ENCODE measurements at regions not wholly inside any gene's neighbourhood (a gene's known extent, or its start where the extent isn't known, plus 50 kb on each side); places are given as distances from the start of the nearest gene placed in this dataset.

GRCh38 chr1:116242741-116243140, 130.3 kb upstream of the ATP1A1 start:
- Histone ChIP-seq H3K79me2 (ENCODE audit: insufficient read depth, low read length) (no peaks in the 10 kb centered on the region), H2AFZ (ENCODE audit: low read length) (no peak overlapping the region), H3K9me3 (ENCODE audit: low read length) (no peaks in the 10 kb centered on the region), H3K27ac (ENCODE audit: extremely low read length, insufficient read depth, low read length) (no peak overlapping the region), H3K9ac (ENCODE audit: insufficient read depth, low read depth, low read length) (no peak overlapping the region), H3K36me3 (replicated peaks in 1 of 2; ENCODE audit: control insufficient read depth in 1 of 2, insufficient read depth in 2 of 2, low read length in 2 of 2) (no peaks in the 10 kb centered on the region), H3K27me3 (ENCODE audit: control insufficient read depth in 1 of 2, insufficient read depth in 2 of 2, low read length in 2 of 2) (peaks cover 1 to 23% of the 10 kb centered on the region in 2 experiments; a peak in 4 of 5 replicates), H3K4me3 (replicated peaks in 1 of 3; ENCODE audit: insufficient read depth in 1 of 3, low read depth in 2 of 3, low read length in 3 of 3) (no peak overlapping the region), H4K20me1 (ENCODE audit: insufficient read depth, low read length) (no peaks in the 10 kb centered on the region), H3K4me2 (ENCODE audit: low read depth, low read length) (no peak overlapping the region), H3K4me1 (ENCODE audit: insufficient read depth, low read length) (no peaks in the 10 kb centered on the region)
- CTCF ChIA-PET (ENCODE audit: low intra/inter-chr PET ratio, low total read pairs) = no interaction called here
- FAIRE-seq (no peak), DNase-seq (ENCODE audit: low spot score) (no peak), ATAC-seq (no peak)
- 35% methylated on average over 7 of the region's 7 CpGs for WGBS (ENCODE audit: low lambda C conversion rate)
- no peak for TF ChIP-seq ZNF839 (CRISPR knock-in tag; IDR thresholded peaks at IDR 0.05; ENCODE audit: borderline replicate concordance)
- no peak for TF ChIP-seq ZFY (CRISPR knock-in tag; IDR thresholded peaks at IDR 0.05)
- TF ChIP-seq HOXA3 (CRISPR knock-in tag; IDR thresholded peaks at IDR 0.05) = no peak
- TF ChIP-seq ARHGAP35 (CRISPR knock-in tag; IDR thresholded peaks at IDR 0.05; ENCODE audit: borderline replicate concordance) = no peak
- no peak for TF ChIP-seq TFDP1 (CRISPR knock-in tag; IDR thresholded peaks at IDR 0.05; ENCODE audit: borderline replicate concordance)
- no peak for TF ChIP-seq PBX2 (CRISPR knock-in tag; IDR thresholded peaks at IDR 0.05)
- no peak for TF ChIP-seq MED1 (CRISPR knock-in tag; IDR thresholded peaks at IDR 0.05)
- no peak for TF ChIP-seq MBNL3 (CRISPR knock-in tag; conservative IDR thresholded peaks at IDR 0.05)
- no peak for TF ChIP-seq NRL (CRISPR knock-in tag; IDR thresholded peaks at IDR 0.05; ENCODE audit: borderline replicate concordance)
- TF ChIP-seq ZNF746 (CRISPR knock-in tag; IDR thresholded peaks at IDR 0.05) = no peak
- TF ChIP-seq ZNF747 (CRISPR knock-in tag; IDR thresholded peaks at IDR 0.05; ENCODE audit: borderline replicate concordance) = no peak
- no TSS peak for BruUV-seq (replicated peaks)
- POLR2A ChIA-PET = no interaction called here
- intact Hi-C loops (cut with micrococcal nuclease; ENCODE audit: unreplicated experiment) (no loop called here), in situ Hi-C loops (cut with HindIII; ENCODE audit: extremely low pct_ligation_motif_present, low pct_unique_long_range_greater_than_20kb) (no loop called here)
